ENCODE measurements at regions not wholly inside any gene's neighbourhood (a gene's known extent, or its start where the extent isn't known, plus 50 kb on each side); places are given as distances from the start of the nearest gene placed in this dataset.

GRCh38 chr12:20274008-20274407 lies 94.3 kb upstream of the PDE3A start:
- TF ChIP-seq CTCF (IDR thresholded peaks at IDR 0.05): no peak
- peak in 1 of 4 donors; percentile 56 for TF ChIP-seq POLR2AphosphoS5 (IDR thresholded peaks at IDR 0.05)
- no peak for TF ChIP-seq POLR2A (IDR thresholded peaks at IDR 0.05)

Measured in sigmoid colon (tissue), 4 donors.